SU-DHL-6 (cell line): ENCODE measurements at regions not wholly inside any gene's neighbourhood (a gene's known extent, or its start where the extent isn't known, plus 50 kb on each side); places are given as distances from the start of the nearest gene placed in this dataset.

Experiments used
- H2AFZ ChIP-seq: fragments of 200-600 bp; sonication (generic); 2 replicates; pipeline ENCODE4 v1.6.1; 2014; ENCODE audit warnings: low read depth, mild to moderate bottlenecking, moderate library complexity, mixed read lengths, antibody characterized with exemption, low read length; ENCODE audit not compliant: severe bottlenecking
- H3F3A ChIP-seq: fragments of 200-600 bp; shearing (Covaris generic); 2 replicates; pipeline ENCODE4 v1.6.0; 2016; ENCODE audit warnings: antibody characterized with exemption, mild to moderate bottlenecking; ENCODE audit not compliant: insufficient read depth
- H3K27ac ChIP-seq: fragments of 200-600 bp; sonication (generic); 2 replicates; pipeline ENCODE4 v1.5.1; 2016; ENCODE audit warnings: low read depth, mild to moderate bottlenecking, low read length, moderate library complexity, mixed read lengths
- H3K27me3 ChIP-seq: fragments of 200-600 bp; sonication (generic), shearing (Covaris generic); 2 replicates; pipeline ENCODE4 v1.6.0; 2014; ENCODE audit warnings: mild to moderate bottlenecking, low read length
- H3K36me3 ChIP-seq: fragments of 200-600 bp; sonication (generic); 2 replicates; pipeline ENCODE4 v1.6.1; 2014; ENCODE audit warnings: mild to moderate bottlenecking, low read length, mixed read lengths
- H3K4me2 ChIP-seq: fragments of 300-600, 200-600 bp; shearing (Covaris generic), sonication (generic); 2 replicates; pipeline ENCODE4 v1.6.0; 2014; ENCODE audit warnings: low read length, low read depth, mild to moderate bottlenecking; ENCODE audit not compliant: poor library complexity, severe bottlenecking
- H3K4me3 ChIP-seq: fragments of 200-600 bp; sonication (generic); 2 replicates; pipeline ENCODE4 v1.5.1; 2014; ENCODE audit warnings: antibody characterized with exemption, low read length, mild to moderate bottlenecking, mixed read lengths; ENCODE audit not compliant: insufficient read depth, poor library complexity, severe bottlenecking
- H3K79me2 ChIP-seq: fragments of 200-600 bp; sonication (generic); 2 replicates; pipeline ENCODE4 v1.6.1; 2014; ENCODE audit warnings: mild to moderate bottlenecking, low read length, moderate library complexity; ENCODE audit not compliant: insufficient read depth
- H3K9ac ChIP-seq: fragments of 200-600 bp; sonication (generic); 2 replicates; pipeline ENCODE4 v1.7.0; 2014; ENCODE audit warnings: mild to moderate bottlenecking, low read length
- H3K9me2 ChIP-seq: fragments of 200-600 bp; sonication (generic); replicated peaks from 2 replicates; pipeline ENCODE4 v1.6.1; 2014; ENCODE audit warnings: low read length; ENCODE audit not compliant: insufficient read depth
- H3K9me3 ChIP-seq: fragments of 200-600 bp; sonication (generic); 2 replicates; pipeline ENCODE4 v1.6.1; 2014; ENCODE audit warnings: low read length, mixed read lengths; ENCODE audit not compliant: insufficient read depth
- H4K20me1 ChIP-seq: fragments of 200-600 bp; sonication (generic); 2 replicates; pipeline ENCODE4 v1.6.1; 2014; ENCODE audit warnings: low read depth, mild to moderate bottlenecking, antibody characterized with exemption, low read length, moderate library complexity, mixed read lengths
- EZH2phosphoT487 ChIP-seq: fragments of 200-600 bp; sonication (generic), shearing (Covaris generic); conservative IDR thresholded peaks from 2 replicates; pipeline ENCODE4 v1.6.1; 2018; ENCODE audit warnings: mild to moderate bottlenecking, antibody characterized with exemption, low read length, moderate library complexity, mixed read lengths
- TF ChIP-seq, protein P1 (sequence below): fragments of 200-600 bp; sonication (generic); IDR thresholded peaks from one replicate; pipeline ENCODE4 v1.5.1; 2017; ENCODE audit warnings: antibody characterized with exemption, mild to moderate bottlenecking, low read length, moderate library complexity; ENCODE audit not compliant: insufficient read depth, poor library complexity, severe bottlenecking

DNA sequence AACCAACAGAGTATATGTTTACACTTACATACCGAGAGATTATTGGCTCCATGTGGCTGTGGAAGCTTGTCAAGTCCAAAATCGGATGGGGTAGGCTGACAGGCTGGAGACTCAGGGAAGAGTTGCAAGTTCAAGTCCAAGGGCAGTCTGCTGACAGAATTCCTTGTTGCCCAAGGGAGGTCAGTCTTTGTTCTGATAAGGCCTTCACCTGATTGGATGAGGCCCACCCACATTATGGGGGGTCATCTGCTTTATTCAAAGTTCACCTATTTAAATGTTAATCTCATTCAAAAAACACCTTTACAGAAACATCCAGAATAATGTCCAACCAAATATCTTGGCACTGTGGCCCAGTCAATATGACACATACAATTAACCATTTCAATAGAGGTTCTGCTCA is 452.4 kb downstream of the KLF12 start:
- no peaks in the 10 kb centered on the region for H3K9me2 ChIP-seq
- TF ChIP-seq, protein P1, sequence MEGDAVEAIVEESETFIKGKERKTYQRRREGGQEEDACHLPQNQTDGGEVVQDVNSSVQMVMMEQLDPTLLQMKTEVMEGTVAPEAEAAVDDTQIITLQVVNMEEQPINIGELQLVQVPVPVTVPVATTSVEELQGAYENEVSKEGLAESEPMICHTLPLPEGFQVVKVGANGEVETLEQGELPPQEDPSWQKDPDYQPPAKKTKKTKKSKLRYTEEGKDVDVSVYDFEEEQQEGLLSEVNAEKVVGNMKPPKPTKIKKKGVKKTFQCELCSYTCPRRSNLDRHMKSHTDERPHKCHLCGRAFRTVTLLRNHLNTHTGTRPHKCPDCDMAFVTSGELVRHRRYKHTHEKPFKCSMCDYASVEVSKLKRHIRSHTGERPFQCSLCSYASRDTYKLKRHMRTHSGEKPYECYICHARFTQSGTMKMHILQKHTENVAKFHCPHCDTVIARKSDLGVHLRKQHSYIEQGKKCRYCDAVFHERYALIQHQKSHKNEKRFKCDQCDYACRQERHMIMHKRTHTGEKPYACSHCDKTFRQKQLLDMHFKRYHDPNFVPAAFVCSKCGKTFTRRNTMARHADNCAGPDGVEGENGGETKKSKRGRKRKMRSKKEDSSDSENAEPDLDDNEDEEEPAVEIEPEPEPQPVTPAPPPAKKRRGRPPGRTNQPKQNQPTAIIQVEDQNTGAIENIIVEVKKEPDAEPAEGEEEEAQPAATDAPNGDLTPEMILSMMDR, result no peak
- no peak for TF ChIP-seq EZH2phosphoT487
- no peak overlapping the region for H3K9ac ChIP-seq
- no peaks in the 10 kb centered on the region for H3F3A ChIP-seq
- H3K27me3 ChIP-seq, result no peaks in the 10 kb centered on the region
- no peaks in the 10 kb centered on the region for H4K20me1 ChIP-seq
- H3K79me2 ChIP-seq, result no peaks in the 10 kb centered on the region
- H3K9me3 ChIP-seq, result no peaks in the 10 kb centered on the region
- H3K36me3 ChIP-seq, result no peaks in the 10 kb centered on the region
- no peak overlapping the region for H2AFZ ChIP-seq
- H3K27ac ChIP-seq, result no peak overlapping the region
- no peak overlapping the region for H3K4me3 ChIP-seq
- H3K4me2 ChIP-seq, result no peak overlapping the region

- no peak overlapping the region for H2AFZ ChIP-seq
- H3K9me2 ChIP-seq, result no peaks in the 10 kb centered on the region
- H3K27me3 ChIP-seq, result no peaks in the 10 kb centered on the region
- H3K36me3 ChIP-seq, result no peaks in the 10 kb centered on the region
- TF ChIP-seq, protein P1, result no peak
- no peak for TF ChIP-seq EZH2phosphoT487
- H3K9ac ChIP-seq, result no peak overlapping the region
- no peaks in the 10 kb centered on the region for H4K20me1 ChIP-seq
- no peaks in the 10 kb centered on the region for H3K9me3 ChIP-seq
- no peaks in the 10 kb centered on the region for H3K79me2 ChIP-seq
- H3K4me2 ChIP-seq, result no peak overlapping the region
- H3F3A ChIP-seq, result no peaks in the 10 kb centered on the region
- no peak overlapping the region for H3K4me3 ChIP-seq
- H3K27ac ChIP-seq, result no peak overlapping the region
Observed at GRCh38 chr13:73681015-73681414, 453.2 kb downstream of the KLF12 start.

DNA sequence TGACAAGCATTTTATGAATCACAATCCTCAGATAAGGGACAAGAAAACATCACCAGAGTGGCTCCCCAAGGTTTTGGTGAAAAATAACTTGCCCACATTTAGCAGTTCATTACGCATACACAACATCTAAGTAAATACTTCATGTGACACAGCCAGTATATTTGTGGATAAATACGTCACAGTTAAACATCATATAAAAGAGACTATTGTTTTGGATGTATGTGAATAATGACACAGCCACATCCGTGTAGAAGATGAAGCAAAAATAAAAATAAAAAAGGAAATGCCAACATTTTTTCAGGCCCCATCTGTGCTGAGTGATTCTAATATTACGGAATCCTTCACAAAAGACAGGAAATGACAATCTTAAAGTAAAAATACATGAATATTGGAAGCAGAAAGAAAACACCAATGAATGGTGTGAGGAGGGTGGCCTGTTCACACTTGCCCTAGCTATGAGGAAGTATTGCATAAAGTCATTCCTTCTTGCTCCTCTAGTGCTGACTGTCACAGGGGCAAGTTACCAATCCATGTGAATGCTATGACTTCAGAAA is 457.1 kb downstream of the KLF12 start:
- Histone ChIP-seq H4K20me1 (no peaks in the 10 kb centered on the region), H3K4me2 (no peak overlapping the region), H3K4me3 (no peak overlapping the region), H3K9me2 (no peaks in the 10 kb centered on the region), H3F3A (no peaks in the 10 kb centered on the region), H3K27me3 (no peaks in the 10 kb centered on the region), H3K9ac (no peak overlapping the region), H3K9me3 (no peaks in the 10 kb centered on the region), H2AFZ (no peak overlapping the region), H3K79me2 (no peaks in the 10 kb centered on the region), H3K27ac (no peak overlapping the region), H3K36me3 (no peaks in the 10 kb centered on the region)
- TF ChIP-seq, protein P1, result no peak
- TF ChIP-seq EZH2phosphoT487, result no peak
